Pulmonary artery endothelial cell (primary cell): ENCODE measurements at regions not wholly inside any gene's neighbourhood (a gene's known extent, or its start where the extent isn't known, plus 50 kb on each side); places are given as distances from the start of the nearest gene placed in this dataset.
"Not testable (repeated sequence)": the region's sequence is repeated elsewhere in the genome, so short reads cannot be mapped to it uniquely, and the experiment has no call there.

Experiments
- DNase-seq: peaks from one replicate; pipeline ENCODE4 v3.0.0-alpha.2; 2011; ENCODE audit warnings: low read depth, low spot score

GRCh38 chr3:18194431-18194830 lies 230.7 kb downstream of the SATB1 start:
- no peak for DNase-seq

DNA sequence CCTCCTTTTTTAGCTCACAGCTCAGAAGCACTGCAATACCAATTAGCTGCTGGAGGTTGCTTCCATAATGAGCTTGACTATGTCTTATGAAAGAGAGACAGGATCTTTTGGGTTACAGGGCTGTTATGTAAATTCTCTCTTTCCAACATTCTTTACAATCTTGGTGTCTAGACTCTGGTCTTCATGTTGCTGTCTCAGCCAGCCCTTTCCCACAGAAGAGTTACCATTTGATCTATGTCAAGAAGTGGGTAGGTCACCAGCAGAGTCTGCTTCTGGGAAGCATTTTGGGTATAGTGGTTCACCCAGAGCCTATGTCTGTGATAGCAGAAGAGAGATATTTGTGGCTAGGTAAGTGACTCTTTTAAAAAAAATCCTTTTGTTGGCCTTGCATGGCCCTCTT lies 234.5 kb downstream of the SATB1 start:
- DNase-seq = no peak

DNA sequence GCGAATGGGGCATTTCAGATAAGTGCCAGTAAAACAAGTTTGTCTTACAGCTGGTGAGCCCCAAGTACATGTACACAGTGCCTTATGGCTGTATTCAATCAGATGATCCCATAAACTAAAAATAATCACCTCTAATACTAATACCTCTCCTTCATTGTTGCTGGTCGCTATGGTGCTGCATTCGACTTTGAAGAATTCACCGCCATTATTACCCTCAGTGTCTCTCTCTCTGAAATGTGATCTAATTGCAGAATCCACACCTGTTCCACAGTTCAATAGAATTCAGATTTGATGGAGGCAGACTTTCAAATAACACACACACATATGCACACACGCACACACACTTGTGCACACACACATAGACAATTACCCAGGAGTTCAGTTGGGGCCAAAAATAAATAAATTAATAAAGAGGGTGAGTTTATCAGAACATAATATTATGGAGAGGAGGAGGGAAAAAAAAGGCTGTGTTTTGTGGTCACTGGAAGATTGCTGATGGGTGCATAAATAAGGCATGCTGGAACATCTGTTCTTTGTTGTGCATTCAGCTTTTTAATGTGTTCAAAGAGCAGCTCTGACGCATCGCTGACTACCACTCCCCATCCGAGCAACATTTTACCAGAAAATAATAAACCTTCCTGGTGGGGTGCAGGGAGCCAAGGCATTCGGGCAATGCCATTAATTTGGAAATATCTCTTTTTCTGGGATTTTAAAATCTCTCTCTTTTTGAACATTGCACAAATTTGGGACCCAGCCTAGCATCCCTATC lies 235.7 kb downstream of the SATB1 start:
- no peak for DNase-seq

- DNase-seq = no peak
These were observed 236.6 kb downstream of the SATB1 start for GRCh38 chr3:18188491-18188890.

DNA sequence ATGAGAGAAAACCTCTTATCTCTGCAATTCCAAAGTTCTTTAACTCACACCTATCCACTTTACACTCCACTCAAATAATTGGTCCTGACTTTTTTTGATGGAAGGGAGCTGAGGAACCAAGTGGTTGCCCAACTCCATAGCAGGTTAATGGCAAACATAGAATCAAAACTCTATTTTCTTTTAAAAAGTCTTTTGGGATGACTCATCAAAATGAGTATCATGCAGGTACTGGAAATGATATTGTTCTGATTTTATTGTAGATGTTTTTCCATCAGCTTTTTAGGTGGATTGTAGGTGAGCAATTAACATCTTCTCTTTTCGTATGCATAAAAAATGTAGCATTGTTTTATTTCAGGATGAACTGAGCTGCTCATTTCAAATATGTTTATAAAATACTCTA lies 239.5 kb downstream of the SATB1 start:
- no peak for DNase-seq

- not testable (repeated sequence) for DNase-seq
These were observed 242.2 kb downstream of the SATB1 start for GRCh38 chr3:18182923-18183322.

DNA sequence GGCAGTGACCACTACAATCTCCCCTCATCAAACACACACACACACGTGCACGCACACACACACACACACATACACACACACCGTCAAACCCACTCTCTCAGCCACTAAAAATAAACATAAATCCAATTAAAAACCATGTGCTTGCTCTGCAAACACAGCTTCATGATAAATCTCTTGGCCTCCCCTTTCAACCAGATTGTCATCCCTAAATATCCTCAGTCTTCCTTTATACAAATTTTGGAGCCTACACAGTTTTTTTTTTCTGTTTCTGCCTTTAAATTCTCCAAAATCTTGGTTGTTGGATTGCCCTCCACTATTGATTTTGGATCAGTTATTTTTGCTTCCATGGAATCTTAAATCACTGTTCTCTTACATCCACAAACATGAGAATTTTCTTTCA lies 245.6 kb downstream of the SATB1 start:
- no peak for DNase-seq

DNA sequence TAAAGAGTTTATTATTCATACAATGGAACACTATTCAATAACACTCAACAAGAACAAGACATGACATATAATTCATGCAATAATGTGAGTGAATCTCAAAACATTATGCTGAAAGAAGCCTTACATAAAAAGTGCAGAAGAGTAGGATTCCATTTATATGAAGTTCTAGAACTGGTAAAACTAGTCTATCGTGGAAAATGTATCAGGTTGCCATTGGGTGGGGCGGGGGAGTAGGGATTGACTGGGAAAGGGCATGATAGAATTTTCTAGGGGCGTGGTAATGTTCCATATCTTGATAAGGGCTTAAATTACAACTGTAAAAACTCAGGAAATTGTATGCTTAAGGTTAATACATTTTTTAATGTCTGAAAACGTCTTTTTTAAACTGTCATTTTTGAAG lies 247.9 kb downstream of the SATB1 start:
- DNase-seq = no peak

DNA sequence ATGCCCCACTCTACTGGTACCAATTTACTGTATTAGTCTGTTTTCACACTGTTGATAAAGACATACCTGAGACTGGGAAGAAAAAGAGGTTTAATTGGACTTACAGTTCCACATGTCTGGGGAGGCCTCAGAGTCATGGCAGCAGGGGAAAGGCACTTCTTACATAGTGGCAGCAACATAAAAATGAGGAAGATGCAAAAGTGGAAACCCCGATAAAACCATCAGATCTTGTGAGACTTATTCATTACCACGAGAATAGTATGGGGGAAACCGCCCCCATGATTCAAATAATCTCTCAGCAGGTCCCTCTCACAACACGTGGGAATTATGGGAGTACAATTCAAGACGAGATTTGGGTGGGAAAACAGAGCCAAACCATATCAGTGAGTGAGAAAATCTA lies 251.2 kb downstream of the SATB1 start:
- not testable (repeated sequence) for DNase-seq

GRCh38 chr3:18159681-18160080 lies 265.5 kb downstream of the SATB1 start:
- no peak for DNase-seq

DNA sequence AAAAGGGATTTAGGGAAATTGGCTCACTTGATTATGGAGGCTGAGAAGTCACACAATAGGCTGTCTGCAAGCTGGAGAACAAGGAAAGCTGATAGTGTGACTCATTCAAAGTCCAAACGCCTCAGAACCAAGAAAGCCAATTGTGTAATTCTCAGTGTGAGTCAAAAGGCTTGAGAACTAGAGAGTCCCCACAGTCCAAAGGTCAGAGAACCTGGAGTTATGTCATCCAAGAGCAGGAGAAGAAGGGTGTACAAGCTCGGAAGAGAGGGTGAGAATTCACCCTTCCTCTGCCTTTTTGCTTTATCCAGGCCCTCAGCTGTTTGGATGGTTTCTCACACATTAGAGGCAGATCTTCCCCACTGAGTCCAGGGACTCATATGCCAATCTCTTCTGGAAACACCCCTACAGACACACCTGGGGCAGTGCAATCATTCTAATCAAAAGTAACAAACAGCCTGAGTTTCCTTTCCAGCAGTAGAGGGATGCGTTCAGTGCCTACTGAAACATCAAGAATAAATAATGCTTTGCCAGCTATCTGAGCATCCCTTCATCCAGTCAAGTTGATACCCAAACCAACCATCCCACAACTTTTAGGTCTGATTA lies 271.5 kb downstream of the SATB1 start:
- no peak for DNase-seq

DNA sequence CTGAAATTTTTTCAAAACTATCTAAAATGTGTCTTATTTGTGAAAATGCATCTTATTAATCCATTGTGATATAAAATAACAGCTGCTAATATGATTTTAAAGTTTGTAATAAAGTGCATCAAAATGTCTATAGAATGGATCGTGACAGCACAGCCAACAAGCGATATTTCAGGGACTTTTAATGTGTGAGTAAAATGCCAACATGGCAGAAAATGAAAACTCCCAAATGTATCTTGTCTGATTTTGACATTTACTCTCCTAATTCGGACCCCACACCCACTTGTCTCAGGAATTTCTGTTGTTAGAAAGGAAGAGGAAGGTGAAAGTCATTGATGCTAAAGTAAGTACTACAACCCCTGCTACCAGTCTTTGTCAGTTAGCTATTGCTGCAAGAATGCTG lies 273.9 kb downstream of the SATB1 start:
- no peak for DNase-seq

DNA sequence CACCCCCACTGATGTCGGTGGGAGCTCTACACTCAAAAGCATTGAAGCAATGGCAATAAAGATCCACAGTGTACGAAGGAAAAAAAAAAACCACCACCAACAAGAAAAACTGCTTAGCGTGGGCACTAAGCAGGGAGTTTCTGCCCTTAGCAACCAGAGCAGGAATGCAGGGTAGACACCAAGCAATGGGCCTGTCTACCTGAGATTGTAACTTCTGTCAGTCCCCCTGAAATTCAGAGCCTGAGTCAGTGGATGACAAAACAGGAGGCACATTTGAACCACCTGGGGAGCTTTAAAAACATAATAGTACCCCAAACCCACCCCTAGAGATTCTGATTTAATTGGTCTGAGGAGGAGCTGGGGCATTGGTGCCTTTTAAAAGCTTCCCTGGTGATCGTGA lies 275.2 kb downstream of the SATB1 start:
- DNase-seq = no peak

GRCh38 chr3:18149386-18149785 lies 275.8 kb downstream of the SATB1 start:
- no peak for DNase-seq

GRCh38 chr3:18144571-18144970 lies 280.6 kb downstream of the SATB1 start:
- no peak for DNase-seq

DNA sequence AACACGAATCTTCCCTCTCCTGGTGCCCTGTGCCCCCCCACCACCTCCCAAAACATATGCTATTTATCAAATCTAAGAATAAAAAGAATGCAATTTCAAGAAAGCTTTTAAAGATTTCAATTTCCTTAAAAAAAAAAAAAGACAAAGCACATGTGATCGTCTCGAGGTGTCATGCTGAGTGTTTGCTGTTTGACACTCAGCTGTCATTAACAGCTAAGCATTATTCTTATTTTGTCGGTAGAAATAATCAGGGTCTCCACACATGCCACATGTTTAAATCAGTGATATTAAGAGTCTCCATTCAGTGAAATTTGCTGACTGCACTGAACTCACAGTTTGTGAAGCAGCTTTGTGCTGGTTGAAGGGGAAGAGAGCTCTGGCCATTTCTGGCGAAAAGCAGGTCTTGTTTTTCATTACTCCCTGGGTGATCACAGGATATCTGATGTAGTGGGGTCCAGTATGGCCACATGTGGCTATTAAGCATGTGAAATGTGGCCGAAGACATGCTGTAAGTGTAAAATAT lies 281.8 kb downstream of the SATB1 start:
- DNase-seq = no peak

DNA sequence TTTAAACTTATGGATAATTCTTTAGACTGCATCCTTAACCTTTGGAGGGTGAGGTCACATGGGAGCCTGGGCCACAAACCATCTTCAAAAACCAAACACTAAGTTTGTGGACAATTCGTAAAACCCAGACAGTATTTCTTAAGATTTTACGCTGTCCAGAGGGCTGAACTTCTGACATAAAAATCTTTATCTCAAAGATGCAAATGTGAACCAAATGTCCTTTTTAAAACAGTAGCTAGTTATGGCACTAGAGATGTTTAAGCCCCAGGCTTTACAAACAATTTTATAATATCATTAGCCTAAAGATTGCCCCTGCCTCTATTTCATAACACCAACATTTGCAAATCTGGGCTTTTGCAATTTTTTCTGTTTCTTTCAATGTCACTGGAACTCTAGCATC lies 287.2 kb downstream of the SATB1 start:
- DNase-seq = no peak

GRCh38 chr3:18135060-18135814 lies 289.9 kb downstream of the SATB1 start:
- no peak for DNase-seq

DNA sequence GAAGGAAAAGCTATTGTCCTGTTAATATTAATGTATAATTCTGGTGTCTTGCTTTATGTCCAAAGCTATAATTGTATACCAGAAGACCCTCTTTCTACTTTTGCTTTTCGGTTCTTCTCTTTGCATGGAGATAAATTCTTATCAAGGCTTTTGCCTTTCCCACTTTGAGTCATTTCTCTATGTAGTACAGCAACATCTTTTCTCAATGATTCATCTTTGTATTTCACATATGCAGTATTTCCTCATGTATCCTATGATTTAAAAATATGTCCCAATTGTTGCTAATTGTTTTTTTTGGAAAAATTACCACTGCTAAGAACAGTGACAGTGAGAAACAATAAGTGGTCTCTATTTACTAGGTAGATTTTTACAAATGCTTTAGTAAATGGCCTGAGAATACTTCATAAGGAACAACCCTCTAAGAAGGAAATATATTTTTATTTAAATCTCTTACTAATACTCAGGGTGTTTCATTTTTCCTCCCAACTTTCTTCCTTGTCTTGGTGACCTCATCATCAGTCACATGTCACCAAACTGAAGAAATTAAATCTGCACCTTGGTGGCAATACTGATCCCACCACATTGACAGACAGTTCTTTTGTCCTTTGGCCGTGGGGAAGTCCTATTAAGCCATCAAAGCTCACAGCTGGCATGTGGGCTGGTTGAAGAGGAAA lies 290.6 kb downstream of the SATB1 start:
- DNase-seq = no peak

GRCh38 chr3:18132991-18133390 lies 292.1 kb downstream of the SATB1 start:
- no peak for DNase-seq

DNA sequence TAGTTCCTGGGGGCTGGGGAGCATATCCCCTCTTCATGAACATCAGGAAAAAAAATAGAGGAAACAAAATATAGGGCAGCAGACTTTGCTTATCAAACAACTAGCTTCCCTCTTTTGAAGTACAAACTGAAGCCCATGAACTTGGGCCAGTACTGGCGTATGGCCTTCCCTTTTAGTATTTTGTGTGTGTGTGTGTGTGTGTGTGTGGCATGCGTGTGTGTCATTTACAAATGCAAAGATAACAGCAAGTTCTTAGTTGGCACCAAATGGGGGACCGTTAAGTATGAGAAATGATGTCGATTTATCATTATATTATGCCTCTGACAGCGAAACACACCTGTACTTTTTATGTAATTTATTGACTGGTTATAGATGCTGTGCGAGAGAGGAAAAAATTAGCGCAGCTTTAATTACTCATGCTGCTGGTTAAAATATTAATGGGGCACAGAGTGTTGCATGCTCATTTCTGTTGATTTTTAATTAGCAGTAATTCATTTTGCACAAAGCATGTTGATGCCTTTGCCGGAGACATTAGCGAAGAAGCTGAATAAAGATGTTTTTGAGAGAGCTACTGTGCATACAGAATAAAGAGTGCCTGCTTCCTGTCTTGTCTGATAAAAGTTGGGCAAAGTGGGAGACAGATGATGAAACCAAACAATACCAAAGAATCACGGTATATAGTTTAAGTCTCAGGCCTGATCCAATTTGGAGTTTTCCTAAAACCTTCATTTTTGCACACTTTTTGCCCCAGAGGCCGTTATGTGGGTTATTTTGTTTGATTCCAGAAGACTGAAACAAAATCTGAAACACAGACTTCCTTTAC lies 297.1 kb downstream of the SATB1 start:
- DNase-seq = no peak
